Midbrain (tissue), 1 donor: ENCODE measurements at regions not wholly inside any gene's neighbourhood (a gene's known extent, or its start where the extent isn't known, plus 50 kb on each side); places are given as distances from the start of the nearest gene placed in this dataset.
A peak's percentile ranks its signal among the peaks of the same experiment; 100 is the strongest.

Experiments used
- DNase-seq: peaks from one replicate; lab custom pipeline; 2025; lab: John Stamatoyannopoulos, UW

DNA sequence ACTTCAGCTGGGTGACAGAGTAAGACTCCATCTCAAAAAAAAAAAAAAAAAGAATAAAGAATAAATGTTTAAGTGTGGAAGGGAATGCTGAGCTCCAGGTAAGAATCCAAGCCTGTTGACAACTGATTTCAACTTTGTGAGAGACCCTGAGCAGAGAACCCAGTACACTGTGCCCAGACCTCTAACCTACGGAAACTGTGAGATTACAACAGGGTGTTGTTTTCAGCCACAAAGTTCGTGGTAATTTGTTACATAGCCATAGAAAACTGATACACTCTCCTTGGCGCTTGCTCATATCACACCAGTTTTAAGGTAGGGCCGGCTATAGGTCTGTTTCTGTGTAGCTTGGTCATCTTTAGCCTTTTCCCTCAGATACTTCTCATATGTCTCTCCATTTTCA is 98.4 kb upstream of the PAPOLG start:
- DNase-seq = no peak

DNA sequence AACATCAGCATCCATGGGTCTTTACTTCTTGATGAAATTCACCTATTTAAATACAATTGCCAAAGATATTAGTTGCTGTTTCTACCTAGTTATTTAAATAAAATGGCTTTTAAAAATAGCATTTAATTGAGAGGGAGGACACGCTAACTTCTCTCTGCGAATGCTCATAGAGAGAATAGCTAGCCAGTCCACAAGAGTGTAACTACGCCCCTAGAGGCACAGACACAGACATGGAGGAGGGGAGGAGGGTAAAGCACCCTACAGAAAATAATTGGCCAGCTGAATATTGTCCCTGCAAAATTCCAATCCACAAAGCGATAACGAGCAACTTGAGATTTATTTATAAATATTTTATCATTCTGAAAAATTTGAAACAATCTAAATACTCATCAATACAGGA is 97.0 kb upstream of the PAPOLG start:
- no peak for DNase-seq

DNA sequence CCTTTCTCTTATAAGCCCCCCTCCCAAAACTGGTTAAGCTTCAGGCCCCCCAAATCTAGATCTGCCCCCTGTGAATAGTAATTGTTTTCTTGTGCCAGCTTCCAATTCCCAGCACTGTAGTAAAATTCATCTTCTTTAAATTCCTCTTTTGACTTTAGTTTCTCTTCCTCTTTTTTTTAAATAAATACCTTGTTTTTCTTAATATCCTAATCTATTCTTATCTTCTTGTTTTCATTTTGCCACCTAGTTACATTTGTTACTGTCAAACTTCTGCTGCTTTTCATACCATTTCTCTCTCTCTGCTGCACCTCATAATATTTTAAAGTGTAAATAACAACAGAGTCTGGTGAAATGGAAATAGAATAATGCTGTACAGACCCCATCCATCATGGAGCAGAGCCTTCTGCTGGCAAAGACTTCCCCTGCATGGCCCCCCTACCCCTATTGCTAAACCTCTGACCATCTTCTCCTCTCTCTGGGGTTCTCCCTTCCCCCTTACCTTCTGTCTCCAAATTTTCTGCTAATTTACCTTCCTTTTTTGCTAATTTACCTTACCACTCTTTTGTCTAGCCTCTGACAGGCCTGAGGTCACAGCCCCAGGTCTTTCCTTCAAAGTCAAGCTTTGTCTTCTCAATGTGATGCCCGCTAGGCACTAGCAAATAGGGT is 94.9 kb upstream of the PAPOLG start:
- DNase-seq = no peak

DNA sequence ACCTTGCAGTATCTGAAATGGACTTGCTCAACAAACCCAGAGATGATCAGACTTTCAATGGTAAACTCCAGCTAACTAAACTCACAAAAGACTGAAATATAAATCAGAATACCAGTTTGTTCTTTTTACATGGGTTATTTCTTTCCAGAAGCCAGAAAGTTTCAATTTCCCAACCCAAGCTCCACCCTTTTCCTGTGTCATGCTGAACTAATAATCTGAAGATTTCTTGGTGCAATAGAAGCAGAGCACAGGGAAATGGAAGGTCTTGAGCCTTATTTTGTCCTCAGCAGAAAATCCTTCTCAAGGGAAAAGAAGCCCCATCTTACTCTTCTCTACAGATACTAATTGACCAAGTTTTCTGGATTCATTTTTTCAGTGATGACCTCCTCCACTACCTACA is 93.3 kb upstream of the PAPOLG start:
- DNase-seq = no peak

DNA sequence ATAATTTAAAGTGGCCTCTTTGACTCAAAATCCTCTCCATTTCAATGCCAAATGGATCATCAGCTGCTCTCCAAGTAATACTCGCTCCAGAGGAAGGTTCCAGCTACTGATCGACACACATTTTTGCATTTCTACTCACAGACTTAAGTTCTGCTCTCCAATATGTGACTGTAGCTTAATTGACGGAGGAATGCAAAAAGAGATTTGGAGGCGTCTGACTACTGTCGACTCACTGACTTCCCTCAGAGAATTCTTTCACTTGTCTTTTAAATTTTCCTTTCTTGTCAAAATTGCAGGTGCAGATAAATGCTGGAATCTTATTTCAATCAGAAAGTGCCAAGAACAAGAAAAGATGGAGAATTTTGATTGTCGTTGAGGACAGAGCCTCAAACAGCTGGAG is 84.1 kb upstream of the PAPOLG start:
- DNase-seq = no peak

DNA sequence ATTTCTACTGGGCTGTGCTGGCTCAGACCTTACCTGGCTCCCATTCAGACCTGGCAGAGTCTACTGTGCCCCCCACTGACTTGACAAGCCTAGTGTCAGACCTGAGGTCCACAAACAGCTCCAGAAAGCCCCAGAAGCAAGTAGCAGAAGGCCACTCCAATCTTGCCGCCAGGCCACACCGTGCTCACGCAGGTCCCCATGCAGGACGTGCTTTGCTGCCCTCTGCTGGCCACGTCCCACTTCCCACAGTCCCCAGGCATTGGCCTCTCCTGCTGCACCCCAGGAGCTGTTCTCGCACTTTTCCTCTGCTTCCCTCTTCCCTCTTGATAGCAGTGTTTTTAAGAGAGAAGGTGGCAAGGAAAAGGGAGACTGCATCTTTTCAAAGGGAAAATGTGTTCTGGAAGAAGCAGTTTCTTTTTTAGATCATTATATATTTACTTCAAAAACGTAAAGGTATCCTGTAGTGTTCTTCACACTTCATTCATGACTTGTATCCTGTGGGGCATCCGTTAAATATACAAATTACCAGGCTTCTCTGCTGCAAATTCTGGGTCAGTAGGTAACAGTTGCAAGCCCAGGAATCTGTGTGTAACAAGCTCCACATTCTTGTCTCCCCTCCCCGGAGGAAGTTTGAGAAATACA is 81.4 kb upstream of the PAPOLG start:
- DNase-seq = peak; percentile 72

DNA sequence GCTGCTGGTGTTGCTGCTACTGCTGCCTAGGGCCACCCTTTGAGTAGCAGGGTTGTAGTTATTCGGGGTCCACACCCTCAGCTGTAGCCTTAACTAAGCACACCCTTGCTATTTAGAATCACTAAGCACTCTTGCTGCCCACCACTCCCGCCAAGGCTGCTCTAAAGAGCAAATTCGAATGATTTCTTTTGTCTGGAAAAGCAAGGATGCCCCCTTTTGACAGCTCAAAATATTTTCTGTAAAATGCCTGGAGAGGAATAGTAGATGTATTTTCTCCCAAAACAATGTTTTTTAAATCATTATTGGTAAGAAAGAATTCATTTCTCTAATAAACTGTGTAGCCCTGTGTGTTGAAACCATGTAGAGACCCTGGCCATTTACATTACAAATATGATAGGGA is 80.8 kb upstream of the PAPOLG start:
- no peak for DNase-seq

DNA sequence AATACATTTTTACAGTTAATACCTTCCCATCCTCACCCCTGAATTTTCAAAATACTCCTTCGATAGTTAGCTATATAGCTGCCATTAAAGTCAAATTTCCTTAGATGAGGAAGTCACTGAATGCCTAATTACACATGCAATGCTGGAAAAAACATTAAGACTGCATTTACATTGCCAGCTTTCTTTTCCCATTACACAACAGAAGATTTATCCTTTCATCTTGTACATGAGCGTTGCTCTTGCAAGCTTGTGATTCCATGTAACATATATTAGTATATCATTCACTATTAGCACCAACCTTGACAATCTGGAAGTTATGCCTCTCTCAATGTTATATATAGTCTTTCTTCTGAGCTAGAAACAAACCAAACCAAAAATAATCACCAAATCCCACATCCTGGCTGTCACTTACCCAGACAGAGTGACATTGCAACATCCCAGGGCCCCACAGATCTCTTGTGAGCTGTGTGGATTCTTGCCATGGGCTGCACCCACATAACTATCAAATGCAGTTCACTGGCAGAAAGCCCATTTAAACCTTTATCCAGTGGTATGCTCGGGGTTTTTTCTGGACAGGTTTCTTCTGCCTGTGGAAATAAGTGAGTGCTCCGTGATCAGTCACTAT is 79.2 kb upstream of the PAPOLG start:
- DNase-seq = no peak

DNA sequence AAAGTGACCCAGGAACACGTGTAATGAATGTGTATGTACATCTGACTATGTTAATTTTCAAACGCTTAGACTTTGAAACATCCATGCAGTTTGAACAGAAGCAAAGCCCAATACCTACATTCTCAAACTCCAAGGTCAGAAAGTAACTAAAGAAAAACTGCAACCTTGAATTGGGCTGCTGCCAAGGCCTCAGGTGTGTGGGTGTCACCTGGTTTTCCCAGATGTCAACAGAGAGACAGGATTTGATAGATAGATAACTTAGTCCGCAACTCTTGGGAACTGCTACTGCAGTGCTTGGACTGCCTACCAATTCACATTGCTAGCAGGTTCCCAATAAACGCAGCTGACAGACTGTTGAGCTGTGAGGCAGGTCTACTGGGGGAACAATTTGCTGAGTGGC is 78.7 kb upstream of the PAPOLG start:
- DNase-seq = no peak

DNA sequence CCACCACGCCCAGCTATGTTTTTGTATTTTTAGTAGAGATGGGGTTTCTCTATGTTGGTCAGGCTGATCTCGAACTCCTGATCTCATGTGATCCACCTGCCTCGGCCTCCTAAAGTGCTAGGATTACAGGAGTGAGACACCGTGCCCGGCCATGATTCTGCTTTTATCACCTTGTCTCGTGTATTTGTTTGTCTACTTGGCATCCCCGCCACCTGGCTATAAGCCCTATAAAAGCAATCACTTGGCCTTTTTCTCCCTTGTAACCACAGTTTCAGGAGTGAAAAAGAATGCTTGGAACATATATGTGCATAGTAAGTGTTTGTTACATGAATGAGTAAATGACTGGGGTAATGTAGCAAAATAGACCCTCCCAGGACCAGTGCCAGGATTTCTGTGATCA is 77.5 kb upstream of the PAPOLG start:
- DNase-seq = no peak

DNA sequence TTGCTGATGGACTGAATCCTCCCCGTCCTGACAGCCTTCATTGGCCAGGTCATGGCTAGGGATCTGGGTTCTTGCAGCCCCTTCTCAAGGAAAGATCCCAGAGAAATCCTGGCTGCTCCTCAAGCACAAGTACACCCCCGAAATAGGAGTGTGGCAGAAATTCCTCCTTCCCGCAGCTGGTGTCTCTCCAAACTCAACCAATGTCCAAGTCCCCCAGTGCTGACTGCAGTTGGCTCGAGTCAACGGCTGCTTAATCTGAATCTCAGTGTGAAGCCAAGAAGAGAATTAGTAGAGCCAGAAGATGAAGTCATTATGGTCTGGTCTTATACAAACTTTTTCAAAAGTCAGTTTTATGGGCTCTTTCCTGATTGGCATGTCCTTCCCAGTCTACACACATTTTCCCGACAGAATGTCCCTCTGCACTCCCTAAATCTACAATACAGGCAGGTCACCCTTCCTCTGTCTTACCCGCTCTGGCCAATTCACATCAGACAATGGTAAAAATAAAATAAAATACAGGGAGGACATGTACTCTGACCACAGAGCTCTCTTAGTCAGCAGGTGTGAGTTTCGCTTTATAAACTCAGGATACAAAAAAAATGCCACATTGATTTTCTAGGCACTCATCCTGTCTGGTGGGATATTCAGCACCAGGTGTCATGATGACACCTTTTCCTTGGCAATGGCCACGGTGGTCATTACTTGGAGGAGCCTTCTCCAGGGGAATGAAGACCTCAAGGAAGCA is 76.9 kb upstream of the PAPOLG start:
- no peak for DNase-seq

DNA sequence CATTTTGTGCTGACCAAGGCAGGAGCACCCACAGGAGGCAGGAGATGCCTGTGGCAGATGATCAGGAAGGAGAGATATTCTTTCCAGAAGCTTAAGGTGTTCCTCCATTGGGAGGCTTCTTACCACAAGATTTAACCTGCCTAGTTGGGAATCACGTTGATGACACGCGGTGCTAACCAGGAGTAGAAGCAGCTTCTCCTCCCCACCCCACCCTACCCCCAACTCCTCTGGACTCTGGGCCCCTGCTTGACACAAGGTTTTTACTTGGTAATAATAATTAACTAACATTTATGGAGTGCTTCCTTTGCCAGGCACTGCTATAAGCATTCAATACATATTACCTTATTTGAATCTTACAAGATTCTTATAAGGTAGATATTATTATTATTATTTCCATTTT is 62.5 kb upstream of the PAPOLG start:
- no peak for DNase-seq

DNA sequence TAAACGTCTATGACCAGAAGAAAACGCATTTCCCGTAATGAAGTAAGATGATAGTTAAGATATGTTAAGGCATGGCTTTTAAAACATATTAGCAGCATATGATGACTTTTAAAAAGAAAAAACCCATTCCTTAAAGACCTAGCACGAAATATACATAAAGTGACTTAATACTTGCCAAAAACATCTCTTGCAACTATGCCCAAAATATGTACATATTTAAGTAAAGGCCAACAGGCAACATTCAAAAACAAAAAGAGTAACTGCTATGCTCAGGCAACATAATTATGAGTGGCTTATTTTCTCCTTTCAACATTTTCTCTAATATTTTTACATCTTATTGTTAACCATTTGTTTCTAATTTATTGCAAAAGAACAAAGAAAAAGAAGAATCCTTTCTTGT is 60.3 kb upstream of the PAPOLG start:
- DNase-seq = no peak

DNA sequence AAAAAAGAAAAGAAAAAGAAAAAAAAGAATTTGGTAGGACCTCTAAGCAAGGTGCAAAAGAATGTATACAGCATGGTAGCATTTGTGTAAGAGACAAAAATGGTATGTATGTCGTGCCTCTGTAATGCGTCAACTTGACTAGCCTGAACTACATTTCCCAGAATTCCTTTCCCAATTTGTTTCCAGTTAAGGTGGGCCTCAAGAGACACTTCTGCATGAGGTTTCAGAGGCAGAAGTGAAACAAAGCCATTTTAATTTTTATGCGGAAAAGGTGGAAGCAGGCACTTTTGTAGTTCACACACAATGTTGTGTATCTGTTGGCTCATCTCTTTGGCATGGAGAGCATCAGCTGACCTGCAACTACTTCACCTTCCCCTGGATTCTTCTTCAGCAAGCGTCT is 56.5 kb upstream of the PAPOLG start:
- DNase-seq = no peak

DNA sequence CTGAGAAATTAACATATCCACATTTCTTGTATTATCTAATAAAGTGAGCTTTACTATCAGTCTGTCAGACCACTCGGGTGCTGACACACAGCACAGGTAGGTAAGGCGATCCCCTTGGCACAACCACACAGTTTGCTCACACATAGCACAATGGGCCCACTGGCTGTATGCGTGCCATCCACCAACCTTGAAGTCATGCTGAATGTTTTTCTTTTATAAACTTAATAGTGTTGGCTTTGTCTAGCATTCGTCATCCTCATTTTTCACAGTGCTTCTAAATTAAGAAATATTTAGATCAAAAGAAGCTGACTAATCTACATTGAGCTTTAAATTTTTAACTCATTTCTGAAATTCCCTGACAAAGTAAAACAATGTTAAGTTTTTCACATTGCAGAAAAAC is 50.0 kb upstream of the PAPOLG start:
- no peak for DNase-seq
